H1 (cell line): ENCODE measurements at regions not wholly inside any gene's neighbourhood (a gene's known extent, or its start where the extent isn't known, plus 50 kb on each side); places are given as distances from the start of the nearest gene placed in this dataset.

ENCODE experiments used
- CTCF ChIA-PET: fragments of 300-600 bp; sonication (Branson Sonifier 250); formaldehyde crosslinking; loops from one replicate; lab custom pipeline; 2021; ENCODE audit not compliant: partially characterized antibody; lab: Charles Lee
- POLR2A ChIA-PET: fragments of 300-600 bp; sonication (Branson Sonifier 250); formaldehyde crosslinking; loops from one replicate; lab custom pipeline; 2021; ENCODE audit warnings: inconsistent platforms; ENCODE audit not compliant: partially characterized antibody; lab: Charles Lee
- DNase-seq, 2 experiments: peaks; one replicate each; pipeline versions ENCODE4 v3.0.0 to v3.0.0-alpha.2; 2010 to 2022; ENCODE audit warnings: low spot score in 2 of 2, low read depth in 1 of 2, mixed read lengths in 1 of 2
- FAIRE-seq: peaks from 2 replicates; lab custom pipeline; 2011; peaks lifted over from hg19 to GRCh38; lab: Jason Lieb, UNC
- H2AFZ ChIP-seq: 2 replicates; pipeline ENCODE4 v1.8.1; 2012; ENCODE audit warnings: low read length, inconsistent platforms
- H2AK5ac ChIP-seq: 2 replicates; pipeline ENCODE4 v1.6.1; 2013; ENCODE audit warnings: low read depth, low read length
- H2BK120ac ChIP-seq: replicated peaks from 2 replicates; pipeline ENCODE3; 2013; ENCODE audit warnings: low read depth, low read length, inconsistent platforms
- H2BK12ac ChIP-seq: 2 replicates; pipeline ENCODE4 v1.6.1; 2013; ENCODE audit warnings: low read depth, low read length
- H2BK15ac ChIP-seq: 2 replicates; pipeline ENCODE4 v1.6.1; 2013; ENCODE audit warnings: low read length
- H2BK20ac ChIP-seq: 2 replicates; pipeline ENCODE4 v1.6.1; 2013; ENCODE audit warnings: low read length
- H2BK5ac ChIP-seq: 2 replicates; pipeline ENCODE4 v1.6.1; 2013; ENCODE audit warnings: low read depth, low read length
- H3K14ac ChIP-seq: 2 replicates; pipeline ENCODE4 v1.6.1; 2013; ENCODE audit warnings: inconsistent platforms; ENCODE audit not compliant: insufficient read length
- H3K18ac ChIP-seq: 2 replicates; pipeline ENCODE4 v1.6.1; 2013; ENCODE audit warnings: low read length; ENCODE audit errors: extremely low read depth
- H3K23ac ChIP-seq: 2 replicates; pipeline ENCODE4 v1.6.1; 2013; ENCODE audit warnings: inconsistent platforms; ENCODE audit not compliant: insufficient read length
- H3K23me2 ChIP-seq: 2 replicates; pipeline ENCODE4 v1.6.1; 2013; ENCODE audit warnings: low read depth, low read length
- H3K27ac ChIP-seq: 2 replicates; pipeline ENCODE4 v1.6.1; 2011; ENCODE audit warnings: low read depth, low read length, inconsistent platforms
- H3K27me3 ChIP-seq, 4 experiments: replicated peaks in 1 of 4; 1 replicate in 1 of 4; 2 replicates in 3 of 4; pipeline versions ENCODE4 v1.6.1 to v1.8.1; 2011 to 2013; ENCODE audit warnings: low read length in 3 of 4, mild to moderate bottlenecking in 3 of 4, inconsistent platforms in 2 of 4, mixed read lengths in 2 of 4, moderate library complexity in 1 of 4; ENCODE audit not compliant: control insufficient read depth in 3 of 4, insufficient read depth in 3 of 4; ENCODE audit errors: extremely low read depth in 1 of 4
- H3K36me3 ChIP-seq, 4 experiments: 2 replicates each; pipeline versions ENCODE4 v1.6.1 to v1.8.1; 2011 to 2013; ENCODE audit warnings: mild to moderate bottlenecking in 4 of 4, low read length in 3 of 4, moderate library complexity in 2 of 4, control low read depth in 1 of 4, inconsistent platforms in 1 of 4; ENCODE audit not compliant: insufficient read depth in 4 of 4, control insufficient read depth in 2 of 4
- H3K4ac ChIP-seq: replicated peaks from 2 replicates; pipeline ENCODE3; 2013; ENCODE audit warnings: low read length, low read depth, mixed read lengths, inconsistent platforms; ENCODE audit not compliant: insufficient read length
- H3K4me1 ChIP-seq, 4 experiments: replicated peaks in 1 of 4; 1 replicate in 1 of 4; 2 replicates in 3 of 4; pipeline versions ENCODE4 v1.6.1 to v1.8.1; 2011 to 2013; ENCODE audit warnings: low read length in 3 of 4, inconsistent platforms in 2 of 4, mixed read lengths in 1 of 4; ENCODE audit not compliant: insufficient read depth in 4 of 4, control insufficient read depth in 3 of 4
- H3K4me2 ChIP-seq, 2 experiments: 2 replicates each; pipeline versions ENCODE4 v1.6.1 to v1.8.1; 2011 to 2013; ENCODE audit warnings: low read depth in 2 of 2, low read length in 2 of 2, control low read depth in 1 of 2, inconsistent platforms in 1 of 2, mild to moderate bottlenecking in 1 of 2; ENCODE audit not compliant: insufficient read depth in 1 of 2
- H3K4me3 ChIP-seq, 4 experiments: fragments of 200-600, 300-600 bp in 1 of 4; sonication (generic), shearing (Covaris generic), sonication (Bioruptor Twin) in 1 of 4; 2 replicates each; pipeline versions ENCODE4 v1.5.1 to v1.8.1; 2011 to 2016; ENCODE audit warnings: low read length in 4 of 4, low read depth in 3 of 4, control low read depth in 2 of 4, inconsistent platforms in 2 of 4, mild to moderate bottlenecking in 2 of 4, mixed read lengths in 1 of 4, moderate library complexity in 1 of 4; ENCODE audit not compliant: insufficient read depth in 2 of 4; ENCODE audit errors: extremely low read depth in 1 of 4
- H3K56ac ChIP-seq: replicated peaks from 2 replicates; pipeline ENCODE3; 2013; ENCODE audit warnings: low read depth, mild to moderate bottlenecking, mixed read lengths, low read length, inconsistent platforms; ENCODE audit not compliant: insufficient read length
- H3K79me1 ChIP-seq: 2 replicates; pipeline ENCODE4 v1.6.1; 2013; ENCODE audit warnings: low read depth, low read length, control low read depth
- H3K79me2 ChIP-seq, 2 experiments: 2 replicates each; pipeline versions ENCODE4 v1.6.1 to v1.8.1; 2012 to 2013; ENCODE audit warnings: low read length in 2 of 2, mild to moderate bottlenecking in 2 of 2, inconsistent platforms in 1 of 2; ENCODE audit not compliant: insufficient read depth in 2 of 2, control insufficient read depth in 1 of 2
- H3K9ac ChIP-seq, 4 experiments: replicated peaks in 1 of 4; 1 replicate in 1 of 4; 2 replicates in 3 of 4; pipeline versions ENCODE4 v1.6.1 to v1.8.1; 2011 to 2013; ENCODE audit warnings: low read depth in 3 of 4, low read length in 3 of 4, control low read depth in 2 of 4, mild to moderate bottlenecking in 2 of 4, moderate library complexity in 2 of 4, inconsistent platforms in 1 of 4; ENCODE audit errors: extremely low read depth in 1 of 4
- H3K9me3 ChIP-seq, 2 experiments: 2 replicates each; pipeline versions ENCODE4 v1.6.1 to v1.8.1; 2012 to 2013; ENCODE audit warnings: mild to moderate bottlenecking in 2 of 2, moderate library complexity in 2 of 2, control low read depth in 1 of 2, inconsistent platforms in 1 of 2, low read depth in 1 of 2, low read length in 1 of 2, mixed read lengths in 1 of 2; ENCODE audit not compliant: insufficient read depth in 2 of 2
- H4K20me1 ChIP-seq, 2 experiments: replicated peaks in 1 of 2; 2 replicates each; pipeline versions ENCODE3 to v1.8.1; 2011 to 2013; ENCODE audit warnings: inconsistent platforms in 2 of 2, low read length in 2 of 2, mild to moderate bottlenecking in 1 of 2; ENCODE audit not compliant: insufficient read depth in 2 of 2, control insufficient read depth in 1 of 2
- H4K5ac ChIP-seq: 2 replicates; pipeline ENCODE4 v1.6.1; 2013; ENCODE audit warnings: low read length, low read depth, mixed read lengths, inconsistent platforms; ENCODE audit not compliant: insufficient read length
- H4K8ac ChIP-seq: 2 replicates; pipeline ENCODE4 v1.8.0; 2013; ENCODE audit warnings: mild to moderate bottlenecking, moderate library complexity, low read length, inconsistent platforms; ENCODE audit not compliant: insufficient read depth; ENCODE audit errors: extremely low read depth
- H4K91ac ChIP-seq: replicated peaks from 2 replicates; pipeline ENCODE3; 2013; ENCODE audit warnings: low read length, mixed read lengths, inconsistent platforms; ENCODE audit not compliant: insufficient read length
- GTF2F1 ChIP-seq: IDR thresholded peaks from 2 replicates; pipeline ENCODE4 v1.6.1; 2012; ENCODE audit warnings: low read depth, low read length, improper control_type of control experiment, borderline replicate concordance
- HDAC2 ChIP-seq, 2 experiments: fragments of 300-600 bp in 1 of 2; sonication (generic) in 1 of 2; IDR thresholded peaks; 2 replicates each; pipeline ENCODE4 v1.6.1; 2011 to 2012; ENCODE audit warnings: low read depth in 2 of 2, low read length in 2 of 2, mild to moderate bottlenecking in 2 of 2, moderate library complexity in 2 of 2, borderline replicate concordance in 1 of 2, inconsistent platforms in 1 of 2
- MAFK ChIP-seq: IDR thresholded peaks from 2 replicates; pipeline ENCODE4 v1.6.1; 2012; ENCODE audit warnings: low read depth, mild to moderate bottlenecking, improper control_type of control experiment, low read length
- RBBP5 ChIP-seq: IDR thresholded peaks from 2 replicates; pipeline ENCODE4 v1.7.1; 2012; ENCODE audit warnings: low read depth, mild to moderate bottlenecking, inconsistent platforms, low read length, moderate library complexity, borderline replicate concordance
- SAP30 ChIP-seq: fragments of 300-600 bp; sonication (generic); IDR thresholded peaks from 2 replicates; pipeline ENCODE4 v1.7.1; 2012; ENCODE audit warnings: low read length, moderate library complexity, mild to moderate bottlenecking, inconsistent platforms; ENCODE audit not compliant: insufficient read depth, insufficient replicate concordance
- SIX5 ChIP-seq: IDR thresholded peaks from 2 replicates; pipeline ENCODE4 v1.6.1; 2011; ENCODE audit warnings: mild to moderate bottlenecking, low read depth, low read length
- ZNF274 ChIP-seq: IDR thresholded peaks from 2 replicates; pipeline ENCODE4 v1.7.0; 2012; ENCODE audit warnings: low read length, borderline replicate concordance; ENCODE audit errors: extremely low read depth
- WGBS, 2 experiments: shearing (Covaris generic) in 1 of 2; methylation state at CpG; one replicate each; pipeline versions ENCODE4 v1.1.6 to v1.1.7; 2013 to 2015; ENCODE audit warnings: low lambda C conversion rate in 2 of 2, mixed read lengths in 2 of 2, inconsistent platforms in 1 of 2, low coverage in 1 of 2, missing lambda C conversion rate in 1 of 2; ENCODE audit not compliant: insufficient replicate concordance in 2 of 2, insufficient coverage in 1 of 2, insufficient read length in 1 of 2; ENCODE audit errors: extremely low coverage in 1 of 2, missing lambda C conversion rate in 1 of 2; 5-methylcytosine and 5-hydroxymethylcytosine counted together
- TF ChIP-seq, protein P1 (sequence below): IDR thresholded peaks from 2 replicates; pipeline ENCODE4 v1.6.1; 2012; ENCODE audit warnings: inconsistent platforms
- TF ChIP-seq, protein P2 (sequence below): IDR thresholded peaks from 2 replicates; pipeline ENCODE4 v1.6.1; 2011; ENCODE audit warnings: low read depth, mild to moderate bottlenecking, low read length; ENCODE audit not compliant: insufficient read depth

DNA sequence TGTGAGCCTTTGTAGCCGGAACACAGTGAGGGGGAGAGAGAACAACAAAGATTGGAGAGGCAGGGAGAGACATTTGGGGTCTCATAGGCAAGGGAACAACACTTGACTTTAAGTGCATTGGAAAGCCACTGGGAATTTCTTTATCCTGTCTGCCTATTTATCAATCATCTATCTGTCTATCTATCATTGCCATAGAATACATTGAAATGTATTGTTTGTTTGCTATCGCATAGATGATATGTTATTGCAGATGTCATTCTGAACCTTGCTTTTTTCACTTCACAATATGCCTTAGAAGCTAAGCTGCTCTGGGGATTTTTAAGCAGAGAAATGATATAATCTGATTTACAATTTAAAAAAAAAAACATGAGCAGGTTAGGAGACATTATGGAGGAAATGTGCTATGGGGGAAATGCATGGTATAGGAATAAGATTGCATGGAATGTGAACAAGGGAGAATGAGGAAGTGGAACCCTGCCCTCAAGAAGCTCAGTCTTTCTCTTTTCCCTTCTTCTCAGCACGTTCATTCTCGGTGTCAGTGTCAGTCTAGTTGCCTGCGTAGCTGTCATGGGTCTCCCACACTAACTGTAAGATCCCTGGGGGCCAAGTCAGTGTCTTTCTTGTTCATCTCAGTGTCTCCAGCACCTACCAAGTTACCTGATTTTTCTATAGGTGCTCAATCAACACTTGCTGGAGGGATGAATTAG lies 158.7 kb upstream of the ARHGAP20 start:
- Histone ChIP-seq H3K4ac (no peak overlapping the region), H4K8ac (no peak overlapping the region), H2BK20ac (no peak overlapping the region), H3K23me2 (no peaks in the 10 kb centered on the region), H2BK120ac (no peak overlapping the region), H2BK15ac (no peak overlapping the region), H4K91ac (peak overlapping the region; percentile 25), H3K4me1 (no peaks in the 10 kb centered on the region), H2AFZ (no peak overlapping the region), H3K56ac (no peak overlapping the region), H3K14ac (no peak overlapping the region), H4K20me1 (no peaks in the 10 kb centered on the region), H4K5ac (no peak overlapping the region), H2AK5ac (no peak overlapping the region), H3K4me2 (no peak overlapping the region), H3K27me3 (no peaks in the 10 kb centered on the region), H3K79me2 (no peaks in the 10 kb centered on the region), H3K79me1 (no peaks in the 10 kb centered on the region), H3K4me3 (no peak overlapping the region), H3K23ac (no peak overlapping the region), H3K9me3 (no peaks in the 10 kb centered on the region), H3K9ac (no peak overlapping the region), H2BK5ac (no peak overlapping the region), H2BK12ac (no peak overlapping the region), H3K18ac (no peak overlapping the region), H3K27ac (no peak overlapping the region), H3K36me3 (no peaks in the 10 kb centered on the region; a peak in 1 of 8 replicates)
- TF ChIP-seq SIX5 (no peak), RBBP5 (no peak), SAP30 (no peak), MAFK (no peak), ZNF274 (no peak), HDAC2 (IDR thresholded peaks at IDR 0.05; ENCODE audit: borderline replicate concordance in 1 of 2, low read depth in 2 of 2, low read length in 2 of 2) (no peak), GTF2F1 (no peak)
- TF ChIP-seq, protein P1, sequence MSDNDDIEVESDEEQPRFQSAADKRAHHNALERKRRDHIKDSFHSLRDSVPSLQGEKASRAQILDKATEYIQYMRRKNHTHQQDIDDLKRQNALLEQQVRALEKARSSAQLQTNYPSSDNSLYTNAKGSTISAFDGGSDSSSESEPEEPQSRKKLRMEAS = no peak
- TF ChIP-seq, protein P2, sequence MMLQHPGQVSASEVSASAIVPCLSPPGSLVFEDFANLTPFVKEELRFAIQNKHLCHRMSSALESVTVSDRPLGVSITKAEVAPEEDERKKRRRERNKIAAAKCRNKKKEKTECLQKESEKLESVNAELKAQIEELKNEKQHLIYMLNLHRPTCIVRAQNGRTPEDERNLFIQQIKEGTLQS = no peak
- FAIRE-seq (no peak), DNase-seq (no peak)
- ChIA-PET POLR2A (no interaction called here), CTCF (no interaction called here)
- WGBS, 2 experiments = 90% methylated on average over 5 of the region's 5 CpGs; no CpG with 5 or more reads in 1 of the 2 experiments
